Dedifferentiated amniotic fluid mesenchymal stem cell (primary cell): ENCODE measurements at regions not wholly inside any gene's neighbourhood (a gene's known extent, or its start where the extent isn't known, plus 50 kb on each side); places are given as distances from the start of the nearest gene placed in this dataset.
"Not testable (repeated sequence)": the region's sequence is repeated elsewhere in the genome, so short reads cannot be mapped to it uniquely, and the experiment has no call there.

Experiments
- DNase-seq: peaks from one replicate; pipeline ENCODE4 v3.0.0-alpha.2; 2016; ENCODE audit errors: extremely low spot score

GRCh38 chr12:114504311-114504710, 98.4 kb upstream of the TBX5 start:
- DNase-seq: no peak

GRCh38 chr12:114501474-114501807, 95.5 kb upstream of the TBX5 start:
- no peak for DNase-seq

- no peak for DNase-seq
Measured at GRCh38 chr12:114500775-114501473, 95.0 kb upstream of the TBX5 start.

GRCh38 chr12:114500131-114500530, 94.2 kb upstream of the TBX5 start:
- DNase-seq: no peak

GRCh38 chr12:114499338-114499737, 93.4 kb upstream of the TBX5 start:
- DNase-seq: no peak

- DNase-seq: no peak
Measured at GRCh38 chr12:114491916-114492315, 86.0 kb upstream of the TBX5 start.

GRCh38 chr12:114484822-114485459, 79.0 kb upstream of the TBX5 start:
- DNase-seq: not testable (repeated sequence)

GRCh38 chr12:114483996-114484395, 78.1 kb upstream of the TBX5 start:
- DNase-seq: no peak

GRCh38 chr12:114481200-114481535, 75.2 kb upstream of the TBX5 start:
- no peak for DNase-seq

GRCh38 chr12:114480337-114481199, 74.6 kb upstream of the TBX5 start:
- no peak for DNase-seq

- DNase-seq: no peak
Measured at GRCh38 chr12:114479831-114480230, 73.9 kb upstream of the TBX5 start.

- DNase-seq: no peak
Measured at GRCh38 chr12:114478865-114479264, 72.9 kb upstream of the TBX5 start.

GRCh38 chr12:114477989-114478395, 72.0 kb upstream of the TBX5 start:
- no peak for DNase-seq

GRCh38 chr12:114476159-114476558, 70.2 kb upstream of the TBX5 start:
- no peak for DNase-seq

GRCh38 chr12:114473717-114474116, 67.8 kb upstream of the TBX5 start:
- DNase-seq: no peak

GRCh38 chr12:114473018-114473417, 67.1 kb upstream of the TBX5 start:
- no peak for DNase-seq

GRCh38 chr12:114457620-114458019, 51.7 kb upstream of the TBX5 start:
- DNase-seq: no peak
